Stomach (tissue), 8 donors: ENCODE measurements at regions not wholly inside any gene's neighbourhood (a gene's known extent, or its start where the extent isn't known, plus 50 kb on each side); places are given as distances from the start of the nearest gene placed in this dataset.

ENCODE experiments used
- DNase-seq, 2 donors: peaks; one replicate each; pipeline versions ENCODE4 v3.0.0 to v3.0.0-alpha.2; 2013 to 2019
- H3K27ac ChIP-seq, 5 donors: fragments of 200-600 bp in 4 of 5; sonication (generic) in 4 of 5; one replicate each; pipeline ENCODE4 v1.5.1; 2013 to 2019; ENCODE audit warnings: mild to moderate bottlenecking in 1 of 5, moderate library complexity in 1 of 5
- H3K27me3 ChIP-seq, 3 donors: fragments of 200-600 bp; sonication (generic); one replicate each; pipeline ENCODE4 v1.5.1; 2017 to 2019; ENCODE audit warnings: mixed run types in 1 of 3
- H3K36me3 ChIP-seq, 4 donors: fragments of 200-600 bp; sonication (generic); 1 replicate in 3 of 4; 2 replicates in 1 of 4; pipeline ENCODE4 v1.5.1; 2016 to 2019
- H3K4me1 ChIP-seq, 4 donors: fragments of 200-600 bp; sonication (generic); one replicate each; pipeline ENCODE4 v1.5.1; 2016 to 2019
- H3K4me3 ChIP-seq, 4 donors: fragments of 200-600 bp; sonication (generic) in 3 of 4; one replicate each; pipeline ENCODE4 v1.5.1; 2016 to 2019; ENCODE audit warnings: mild to moderate bottlenecking in 1 of 4
- H3K9me3 ChIP-seq, 4 donors: fragments of 200-600 bp; sonication (generic); one replicate each; pipeline ENCODE4 v1.5.1; 2016 to 2019
- CTCF ChIP-seq, 7 experiments: fragments of 450-650 bp in 4 of 7; fragments of 200-600 bp in 3 of 7; sonication (generic) in 3 of 7; IDR thresholded peaks; one replicate each; pipeline ENCODE4 v1.5.1; 2016 to 2019; ENCODE audit warnings: antibody characterized with exemption in 7 of 7, control low read depth in 2 of 7, mild to moderate bottlenecking in 1 of 7
- EP300 ChIP-seq: sonication (generic); formaldehyde crosslinking; IDR thresholded peaks from one replicate; pipeline ENCODE4 v1.6.1; 2017; ENCODE audit warnings: antibody characterized with exemption
- POLR2A ChIP-seq, 4 donors: fragments of 450-650 bp; IDR thresholded peaks; one replicate each; pipeline ENCODE4 v1.6.1; 2016; ENCODE audit warnings: antibody characterized with exemption in 4 of 4, control low read depth in 2 of 4, mild to moderate bottlenecking in 1 of 4, moderate library complexity in 1 of 4
- POLR2AphosphoS5 ChIP-seq, 3 donors: sonication (generic); formaldehyde crosslinking; IDR thresholded peaks; one replicate each; pipeline ENCODE4 v1.6.1; 2016; ENCODE audit warnings: antibody characterized with exemption in 3 of 3
- WGBS, 5 donors: extraction: QIAGEN DNeasy Blood & Tissue Kit in 3 of 5; methylation state at CpG; one replicate each; pipeline versions ENCODE4 v1.1.5 to v1.1.7; 2013 to 2018; 5-methylcytosine and 5-hydroxymethylcytosine counted together
- intact Hi-C: fragments of 100-400 bp; cut with DNase I; formaldehyde crosslinking; loops from one replicate; pipeline ENCODE4 v1.15.1; 2023; ENCODE audit warnings: low total_unique reads
- donor health status: healthy with polysubstance abuse.
- donor health status: Bipolar disorder and iron deficiency.
- donor health status: healthy.

DNA sequence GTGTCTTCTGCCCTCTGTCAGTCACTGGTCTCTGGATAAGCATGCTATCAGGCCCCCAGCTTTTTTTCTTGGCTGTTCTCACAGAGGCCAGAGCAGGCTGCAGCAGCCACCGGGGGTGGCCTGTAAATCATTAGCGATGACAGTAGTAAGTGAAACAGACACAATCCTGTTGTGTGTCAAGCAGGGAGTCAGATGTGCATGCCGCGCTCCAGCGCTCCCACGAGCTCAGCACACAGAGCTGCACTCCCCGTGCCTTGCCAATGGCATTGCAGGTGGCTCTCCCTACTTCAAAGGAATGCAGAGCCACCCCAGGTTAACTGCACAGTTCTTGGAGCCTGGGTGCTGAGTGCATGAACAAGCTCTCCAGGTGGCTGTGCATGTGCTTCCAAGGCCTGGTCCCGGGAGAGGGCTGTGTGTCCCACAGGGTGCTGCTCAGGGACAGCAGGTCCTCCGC is 226.1 kb downstream of the GLRX3 start:
- DNase-seq, result peak in 1 of 2 donors; percentile 58
- WGBS, 5 donors, result 22 to 45% (median 38%) methylated on average over 7 to 9 of the region's 9 CpGs
- no peaks in the 10 kb centered on the region for H3K36me3 ChIP-seq
- H3K27ac ChIP-seq, result no peak overlapping the region
- H3K4me3 ChIP-seq, result no peak overlapping the region
- no peak for TF ChIP-seq POLR2A (IDR thresholded peaks at IDR 0.05)
- no peak for TF ChIP-seq POLR2AphosphoS5 (IDR thresholded peaks at IDR 0.05)
- TF ChIP-seq EP300, result no peak
- TF ChIP-seq CTCF (IDR thresholded peaks at IDR 0.05), result no peak
- H3K27me3 ChIP-seq, result peaks cover 0 to 10% (median 0%) of the 10 kb centered on the region in 3 donors
- intact Hi-C loops, result no loop called here
- H3K9me3 ChIP-seq, result peaks cover 0 to 4% (median 2%) of the 10 kb centered on the region in 4 donors
- no peaks in the 10 kb centered on the region for H3K4me1 ChIP-seq

GRCh38 chr10:130363051-130363450 is 226.9 kb downstream of the GLRX3 start:
- Histone ChIP-seq H3K4me1 (no peaks in the 10 kb centered on the region), H3K27ac (no peak overlapping the region), H3K4me3 (no peak overlapping the region), H3K36me3 (no peaks in the 10 kb centered on the region), H3K27me3 (peaks cover 0 to 10% (median 0%) of the 10 kb centered on the region in 3 donors), H3K9me3 (peaks cover 0 to 9% (median 2%) of the 10 kb centered on the region in 4 donors)
- DNase-seq, result no peak
- TF ChIP-seq EP300 (no peak), POLR2AphosphoS5 (IDR thresholded peaks at IDR 0.05) (no peak), POLR2A (IDR thresholded peaks at IDR 0.05) (no peak), CTCF (IDR thresholded peaks at IDR 0.05) (no peak)
- intact Hi-C loops, result no loop called here
- WGBS, 5 donors, result 78 to 100% (median 90%) methylated on average over 2 to 5 of the region's 5 CpGs

DNA sequence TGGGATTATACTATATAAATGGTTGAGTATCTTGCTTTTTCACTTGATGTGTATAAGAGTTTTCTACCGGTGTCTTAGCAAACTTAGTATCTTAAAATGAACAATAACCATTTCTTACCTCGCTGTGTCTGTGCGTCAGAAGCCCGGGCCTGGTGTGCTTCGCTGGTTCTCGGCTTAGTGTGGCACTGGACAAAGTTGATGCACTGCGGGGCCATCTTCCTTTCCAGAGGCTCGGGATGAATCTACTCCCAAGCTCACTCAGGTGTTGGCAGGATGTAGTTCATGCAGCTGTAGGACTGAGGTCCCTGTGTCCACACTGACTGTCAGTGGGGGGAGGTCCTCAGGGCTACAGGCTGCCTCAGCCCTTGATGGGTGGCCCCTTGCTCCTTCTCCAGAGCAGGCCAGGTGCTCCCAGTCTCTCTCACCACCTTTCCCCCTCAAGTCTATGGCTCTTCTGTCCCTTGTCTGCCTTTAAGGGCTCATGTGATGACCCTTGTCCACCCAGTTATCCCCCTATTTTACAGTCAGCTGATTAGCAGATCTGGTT is 227.8 kb downstream of the GLRX3 start:
- no peak overlapping the region for H3K4me3 ChIP-seq
- TF ChIP-seq POLR2A (IDR thresholded peaks at IDR 0.05) (no peak), EP300 (no peak), CTCF (IDR thresholded peaks at IDR 0.05) (no peak), POLR2AphosphoS5 (IDR thresholded peaks at IDR 0.05) (no peak)
- no peak overlapping the region for H3K27ac ChIP-seq
- H3K27me3 ChIP-seq, result peaks cover 0 to 10% (median 0%) of the 10 kb centered on the region in 3 donors
- intact Hi-C loops, result no loop called here
- peaks cover 0 to 10% (median 2%) of the 10 kb centered on the region in 4 donors for H3K9me3 ChIP-seq
- DNase-seq, result no peak
- no peaks in the 10 kb centered on the region for H3K4me1 ChIP-seq
- WGBS, 5 donors, result 87 to 93% (median 91%) methylated on average over 8 of the region's 8 CpGs
- H3K36me3 ChIP-seq, result no peaks in the 10 kb centered on the region

DNA sequence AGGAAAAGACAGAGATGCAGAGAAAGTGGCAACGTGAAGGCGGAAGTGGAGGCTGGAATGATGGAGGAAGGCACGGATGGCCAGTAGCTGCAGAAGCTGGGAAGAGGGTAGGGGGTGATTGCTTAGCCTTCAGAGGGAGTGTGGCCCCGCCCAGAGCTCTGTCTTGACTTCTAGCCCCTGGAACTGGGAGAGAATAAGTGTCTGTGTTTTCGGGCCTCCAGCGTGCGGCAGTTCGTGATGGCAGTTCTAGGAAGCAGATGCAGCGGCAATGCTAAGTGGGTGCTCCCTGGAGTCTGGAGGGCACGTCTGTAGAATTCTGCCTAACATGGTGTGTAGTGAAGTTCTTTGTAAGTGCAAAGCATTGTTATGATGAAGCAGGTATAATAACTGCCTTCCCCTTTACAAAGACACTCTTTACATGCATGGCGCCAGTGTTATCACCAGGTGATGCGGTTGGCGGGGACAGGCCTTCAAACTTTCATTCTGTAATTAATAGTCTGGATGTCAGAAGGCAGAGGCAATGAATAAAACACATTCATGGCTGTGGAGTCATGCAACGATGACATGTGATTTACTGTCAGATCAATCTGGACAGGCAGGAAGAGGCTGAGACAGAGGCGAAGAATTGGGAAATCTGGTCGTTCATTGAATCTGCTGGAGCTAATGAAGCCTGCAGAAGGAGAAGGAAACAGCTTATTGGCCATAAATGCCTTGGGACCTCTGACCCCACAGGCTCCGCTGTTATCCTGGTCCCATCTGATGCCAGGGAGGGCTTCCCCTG is 228.6 kb downstream of the GLRX3 start:
- WGBS, 5 donors, result 70 to 77% (median 74%) methylated on average over 17 of the region's 17 CpGs
- DNase-seq, result no peak
- Histone ChIP-seq H3K27ac (no peak overlapping the region), H3K27me3 (peaks cover 0 to 11% (median 0%) of the 10 kb centered on the region in 3 donors), H3K4me3 (no peak overlapping the region), H3K9me3 (peaks cover 0 to 7% (median 2%) of the 10 kb centered on the region in 4 donors), H3K36me3 (no peaks in the 10 kb centered on the region), H3K4me1 (no peaks in the 10 kb centered on the region)
- TF ChIP-seq CTCF (IDR thresholded peaks at IDR 0.05), result no peak
- TF ChIP-seq POLR2AphosphoS5 (IDR thresholded peaks at IDR 0.05), result no peak
- TF ChIP-seq EP300, result no peak
- TF ChIP-seq POLR2A (IDR thresholded peaks at IDR 0.05), result no peak
- intact Hi-C loops, result no loop called here
